ENCODE measurements at regions not wholly inside any gene's neighbourhood (a gene's known extent, or its start where the extent isn't known, plus 50 kb on each side); places are given as distances from the start of the nearest gene placed in this dataset.

DNA sequence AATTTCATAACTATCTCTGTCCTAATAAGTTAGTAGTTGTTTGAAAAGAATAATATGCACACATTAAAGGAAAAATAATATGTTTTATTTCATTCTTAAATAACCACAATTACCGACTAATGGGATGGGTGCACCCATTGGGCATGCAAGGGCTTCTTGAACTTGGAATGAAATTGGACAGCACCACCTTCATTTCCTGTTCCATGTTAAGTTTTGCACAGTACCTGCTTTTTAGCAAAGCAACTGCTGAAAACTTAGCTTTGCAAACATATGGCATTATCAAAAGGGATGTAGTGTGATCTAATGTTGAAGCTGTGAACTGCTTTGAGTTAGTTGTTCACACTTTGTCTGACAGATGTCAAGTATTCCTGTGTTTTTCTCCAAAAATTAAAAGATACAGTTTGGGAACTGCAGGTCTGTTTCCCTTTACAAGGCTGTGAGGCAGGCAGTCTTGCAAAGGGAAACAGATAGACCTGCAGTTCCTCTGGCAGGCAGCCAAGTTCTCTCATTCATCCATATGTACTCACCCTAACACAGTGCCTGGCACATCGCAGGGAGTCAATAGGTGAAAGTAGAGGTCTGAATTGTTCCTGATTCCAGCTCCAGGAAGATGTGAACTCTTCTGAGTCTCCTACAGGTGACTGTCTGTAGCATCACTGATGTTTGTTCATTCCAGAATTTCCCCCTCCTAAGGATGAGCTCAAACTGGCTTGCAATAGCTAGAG lies 64.3 kb upstream of the GOLGA8B start:
- TF ChIP-seq CSDC2 (CRISPR knock-in tag; IDR thresholded peaks at IDR 0.05) (no peak), ISL1 (CRISPR knock-in tag; IDR thresholded peaks at IDR 0.05) (no peak), GLIS3 (CRISPR knock-in tag; IDR thresholded peaks at IDR 0.05) (no peak), OSR1 (CRISPR knock-in tag; IDR thresholded peaks at IDR 0.05) (no peak), TOX (CRISPR knock-in tag; IDR thresholded peaks at IDR 0.05; ENCODE audit: borderline replicate concordance) (no peak), ZNF565 (CRISPR knock-in tag; conservative IDR thresholded peaks at IDR 0.05; ENCODE audit: low read depth) (no peak), ZFP3 (CRISPR knock-in tag; IDR thresholded peaks at IDR 0.05) (no peak), ARNTL (CRISPR knock-in tag; IDR thresholded peaks at IDR 0.05; ENCODE audit: borderline replicate concordance, low read depth) (no peak), ZC3H10 (CRISPR knock-in tag; IDR thresholded peaks at IDR 0.05) (no peak), ZFP30 (CRISPR knock-in tag; IDR thresholded peaks at IDR 0.05) (no peak)
- TF ChIP-seq, protein P1, sequence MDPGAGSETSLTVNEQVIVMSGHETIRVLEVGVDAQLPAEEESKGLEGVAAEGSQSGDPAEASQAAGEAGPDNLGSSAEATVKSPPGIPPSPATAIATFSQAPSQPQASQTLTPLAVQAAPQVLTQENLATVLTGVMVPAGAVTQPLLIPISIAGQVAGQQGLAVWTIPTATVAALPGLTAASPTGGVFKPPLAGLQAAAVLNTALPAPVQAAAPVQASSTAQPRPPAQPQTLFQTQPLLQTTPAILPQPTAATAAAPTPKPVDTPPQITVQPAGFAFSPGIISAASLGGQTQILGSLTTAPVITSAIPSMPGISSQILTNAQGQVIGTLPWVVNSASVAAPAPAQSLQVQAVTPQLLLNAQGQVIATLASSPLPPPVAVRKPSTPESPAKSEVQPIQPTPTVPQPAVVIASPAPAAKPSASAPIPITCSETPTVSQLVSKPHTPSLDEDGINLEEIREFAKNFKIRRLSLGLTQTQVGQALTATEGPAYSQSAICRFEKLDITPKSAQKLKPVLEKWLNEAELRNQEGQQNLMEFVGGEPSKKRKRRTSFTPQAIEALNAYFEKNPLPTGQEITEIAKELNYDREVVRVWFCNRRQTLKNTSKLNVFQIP (CRISPR knock-in tag; IDR thresholded peaks at IDR 0.05; ENCODE audit: borderline replicate concordance, low read depth), result no peak
- TF ChIP-seq, protein P2, sequence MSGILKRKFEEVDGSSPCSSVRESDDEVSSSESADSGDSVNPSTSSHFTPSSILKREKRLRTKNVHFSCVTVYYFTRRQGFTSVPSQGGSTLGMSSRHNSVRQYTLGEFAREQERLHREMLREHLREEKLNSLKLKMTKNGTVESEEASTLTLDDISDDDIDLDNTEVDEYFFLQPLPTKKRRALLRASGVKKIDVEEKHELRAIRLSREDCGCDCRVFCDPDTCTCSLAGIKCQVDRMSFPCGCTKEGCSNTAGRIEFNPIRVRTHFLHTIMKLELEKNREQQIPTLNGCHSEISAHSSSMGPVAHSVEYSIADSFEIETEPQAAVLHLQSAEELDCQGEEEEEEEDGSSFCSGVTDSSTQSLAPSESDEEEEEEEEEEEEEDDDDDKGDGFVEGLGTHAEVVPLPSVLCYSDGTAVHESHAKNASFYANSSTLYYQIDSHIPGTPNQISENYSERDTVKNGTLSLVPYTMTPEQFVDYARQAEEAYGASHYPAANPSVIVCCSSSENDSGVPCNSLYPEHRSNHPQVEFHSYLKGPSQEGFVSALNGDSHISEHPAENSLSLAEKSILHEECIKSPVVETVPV (CRISPR knock-in tag; IDR thresholded peaks at IDR 0.05), result no peak

All from SK-N-SH treated with all-trans-retinoic acid at 6 μM for 48 hours (cell line).